HCT116 (cell line): ENCODE measurements at regions not wholly inside any gene's neighbourhood (a gene's known extent, or its start where the extent isn't known, plus 50 kb on each side); places are given as distances from the start of the nearest gene placed in this dataset.

Source experiments
- ATAC-seq: fragments of 200-7000 bp; cut with Tn5 transposase; 2 replicates; pipeline ENCODE4 v1.9.1; 2020; ENCODE audit warnings: mild to moderate bottlenecking, moderate library complexity
- BruUV-seq: library from RNA; stranded (reverse); fragments of 400-500 nt; replicated peaks from 2 replicates; lab custom pipeline; 2021; lab: Mats Ljungman, UMichigan
- CTCF ChIA-PET: fragments of 300-600 bp; sonication (Branson Sonifier 250); formaldehyde crosslinking; loops from one replicate; lab custom pipeline; 2021; ENCODE audit warnings: antibody characterized with exemption; lab: Charles Lee
- POLR2A ChIA-PET: fragments of 300-600, 350-600 bp; sonication (Branson Sonifier 250); formaldehyde crosslinking; loops from one replicate; lab custom pipeline; 2021; ENCODE audit warnings: antibody characterized with exemption; lab: Charles Lee
- RAD21 ChIA-PET, 2 experiments: fragments of 300-600 bp; sonication (Branson Sonifier 250); formaldehyde crosslinking; loops; one replicate each; lab custom pipeline; 2023; ENCODE audit warnings: low total read pairs in 2 of 2; ENCODE audit not compliant: uncharacterized antibody in 2 of 2, unreplicated experiment in 2 of 2, low non-redundant PET in 1 of 2; lab: Charles Lee
- DNase-seq: peaks from one replicate; pipeline ENCODE4 v3.0.0-alpha.2; 2010; ENCODE audit warnings: low read depth, low spot score
- H2AFZ ChIP-seq: fragments of 200-600 bp; shearing (Covaris generic), sonication (generic); 2 replicates; pipeline ENCODE4 v1.6.1; 2017; ENCODE audit warnings: low read depth, mixed run types, mixed read lengths, antibody characterized with exemption, low read length; ENCODE audit not compliant: poor library complexity, severe bottlenecking
- H3K27ac ChIP-seq: 2 replicates; pipeline ENCODE4 v1.5.1; 2012; ENCODE audit warnings: low read depth, low read length
- H3K27me3 ChIP-seq: fragments of 200-600 bp; sonication (generic); 2 replicates; pipeline ENCODE4 v1.6.1; 2016; ENCODE audit warnings: mixed run types, low read length, mixed read lengths; ENCODE audit not compliant: insufficient read depth
- H3K36me3 ChIP-seq, 2 experiments: fragments of 200-500 bp in 1 of 2; fragments of 200-600 bp in 1 of 2; sonication (Bioruptor generic) in 1 of 2; sonication (generic) in 1 of 2; 2 replicates each; pipeline versions ENCODE4 v1.5.1 to v1.6.1; 2014 to 2016; ENCODE audit warnings: low read length in 2 of 2, inconsistent platforms in 1 of 2, mixed read lengths in 1 of 2, mixed run types in 1 of 2; ENCODE audit not compliant: insufficient read depth in 2 of 2, control insufficient read depth in 1 of 2
- H3K4me1 ChIP-seq, 2 experiments: fragments of 200-600 bp in 1 of 2; sonication (generic) in 1 of 2; 2 replicates each; pipeline versions ENCODE4 v1.5.1 to v1.6.1; 2012 to 2017; ENCODE audit warnings: low read length in 2 of 2, inconsistent platforms in 1 of 2, mild to moderate bottlenecking in 1 of 2, mixed read lengths in 1 of 2, mixed run types in 1 of 2, moderate library complexity in 1 of 2; ENCODE audit not compliant: insufficient read depth in 2 of 2, control insufficient read depth in 1 of 2
- H3K4me2 ChIP-seq: fragments of 200-600 bp; sonication (generic); 2 replicates; pipeline ENCODE4 v1.6.1; 2017; ENCODE audit warnings: mixed run types, low read length, mixed read lengths
- H3K4me3 ChIP-seq, 2 experiments: fragments of 200-600 bp in 1 of 2; sonication (generic) in 1 of 2; replicated peaks in 1 of 2; 2 replicates each; pipeline ENCODE4 v1.5.1; 2011 to 2016; ENCODE audit warnings: low read length in 2 of 2, control low read depth in 1 of 2, low read depth in 1 of 2, mild to moderate bottlenecking in 1 of 2, mixed read lengths in 1 of 2, mixed run types in 1 of 2
- H3K79me2 ChIP-seq: fragments of 200-600 bp; sonication (generic); 2 replicates; pipeline ENCODE4 v1.6.1; 2017; ENCODE audit warnings: mild to moderate bottlenecking, mixed run types, low read length, moderate library complexity, mixed read lengths; ENCODE audit not compliant: insufficient read depth
- H3K9ac ChIP-seq: fragments of 200-600 bp; sonication (generic); 2 replicates; pipeline ENCODE4 v1.6.1; 2016; ENCODE audit warnings: low read length, mixed read lengths
- H3K9me2 ChIP-seq: fragments of 200-600 bp; sonication (generic), shearing (Covaris generic); 2 replicates; pipeline ENCODE4 v1.6.1; 2017; ENCODE audit warnings: mixed run types, mild to moderate bottlenecking, moderate library complexity; ENCODE audit not compliant: insufficient read depth
- H3K9me3 ChIP-seq, 2 experiments: fragments of 200-500 bp in 1 of 2; fragments of 200-600 bp in 1 of 2; sonication (Bioruptor generic) in 1 of 2; sonication (generic) in 1 of 2; 2 replicates each; pipeline ENCODE4 v1.6.1; 2014 to 2017; ENCODE audit warnings: low read length in 2 of 2, mixed read lengths in 2 of 2, inconsistent platforms in 1 of 2, low read depth in 1 of 2, mild to moderate bottlenecking in 1 of 2, mixed run types in 1 of 2, moderate library complexity in 1 of 2; ENCODE audit not compliant: control insufficient read depth in 1 of 2, insufficient read depth in 1 of 2
- H4K20me1 ChIP-seq: fragments of 200-600 bp; sonication (generic), shearing (Covaris generic); 2 replicates; pipeline ENCODE4 v1.6.1; 2017; ENCODE audit warnings: mixed run types, mild to moderate bottlenecking, moderate library complexity; ENCODE audit not compliant: insufficient read depth
- CEBPB ChIP-seq: IDR thresholded peaks from 2 replicates; pipeline ENCODE4 v1.6.1; 2012; ENCODE audit warnings: low read depth
- EGR1 ChIP-seq: IDR thresholded peaks from 2 replicates; pipeline ENCODE4 v1.6.1; 2012; ENCODE audit warnings: low read depth
- EZH2 ChIP-seq: fragments of 200-600 bp; sonication (generic); IDR thresholded peaks from 2 replicates; pipeline ENCODE4 v1.6.1; 2017; ENCODE audit warnings: antibody characterized with exemption, mixed run types
- FOSL1 ChIP-seq: IDR thresholded peaks from 2 replicates; pipeline ENCODE4 v1.6.1; 2012; ENCODE audit warnings: low read depth
- JUND ChIP-seq: IDR thresholded peaks from 2 replicates; pipeline ENCODE4 v1.6.1; 2012
- POLR2A ChIP-seq: IDR thresholded peaks from 2 replicates; pipeline ENCODE4 v1.7.0; 2011; ENCODE audit warnings: borderline replicate concordance; ENCODE audit not compliant: insufficient read depth, insufficient read length; ENCODE audit errors: extremely low read depth
- POLR2AphosphoS5 ChIP-seq: IDR thresholded peaks from 2 replicates; pipeline ENCODE4 v1.6.1; 2011; ENCODE audit warnings: mild to moderate bottlenecking, low read depth, low read length, moderate library complexity
- SIN3A ChIP-seq: IDR thresholded peaks from 2 replicates; pipeline ENCODE4 v1.6.1; 2012; ENCODE audit warnings: low read depth
- SP1 ChIP-seq: IDR thresholded peaks from 2 replicates; pipeline ENCODE4 v1.6.1; 2012; ENCODE audit warnings: low read depth
- YY1 ChIP-seq: IDR thresholded peaks from 2 replicates; pipeline ENCODE4 v1.6.1; 2011; ENCODE audit warnings: low read length, low read depth, moderate library complexity, mild to moderate bottlenecking; ENCODE audit not compliant: insufficient replicate concordance; ENCODE audit errors: extremely low read depth
- ZFX ChIP-seq: fragments of 450-650 bp; IDR thresholded peaks from 2 replicates; pipeline ENCODE4 v1.6.1; 2017
- intact Hi-C: fragments of 100-400 bp; cut with micrococcal nuclease; formaldehyde crosslinking; loops from 2 replicates; pipeline ENCODE4 v1.10.0; 2022
- TF ChIP-seq, protein P1 (sequence below), 3 experiments: fragments of 200-600 bp in 1 of 3; sonication (generic) in 1 of 3; IDR thresholded peaks in 2 of 3; conservative IDR thresholded peaks in 1 of 3; 2 replicates each; pipeline ENCODE4 v1.5.1; 2012 to 2017; ENCODE audit warnings: low read depth in 2 of 3, low read length in 2 of 3, antibody characterized with exemption in 1 of 3, borderline replicate concordance in 1 of 3, control low read depth in 1 of 3, mild to moderate bottlenecking in 1 of 3, mixed read lengths in 1 of 3, mixed run types in 1 of 3, moderate library complexity in 1 of 3; ENCODE audit not compliant: insufficient read depth in 1 of 3
- TF ChIP-seq, protein P2 (sequence below): IDR thresholded peaks from 2 replicates; pipeline ENCODE4 v1.6.1; 2012; ENCODE audit warnings: low read depth
- TF ChIP-seq, protein P3 (sequence below): IDR thresholded peaks from 2 replicates; pipeline ENCODE4 v1.6.1; 2012
- TF ChIP-seq, protein P4 (sequence below): IDR thresholded peaks from 2 replicates; pipeline ENCODE4 v1.6.1; 2012

DNA sequence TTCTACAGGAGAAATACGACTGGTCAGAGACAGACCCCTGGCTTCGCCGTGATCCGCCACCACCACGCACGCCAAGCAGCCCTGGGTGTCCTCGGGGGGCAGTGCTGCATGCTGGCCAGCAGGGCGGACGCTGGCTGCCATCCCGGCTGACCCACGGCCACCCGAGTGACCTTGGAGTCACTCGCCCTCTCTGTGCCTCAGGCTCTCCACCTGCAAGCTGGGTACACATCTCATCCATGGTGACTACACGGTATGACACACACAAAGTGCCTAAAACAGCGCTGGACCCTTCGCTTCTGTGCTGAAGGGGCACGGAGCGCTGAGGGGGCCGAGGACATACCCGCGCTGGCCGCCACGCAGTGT is 62.0 kb upstream of the RNF32 start:
- H3K4me1 ChIP-seq = no peaks in the 10 kb centered on the region
- ATAC-seq = no peak
- H3K9me3 ChIP-seq = no peaks in the 10 kb centered on the region
- no peak overlapping the region for H3K27ac ChIP-seq
- intact Hi-C loops = no loop called here
- no peak for DNase-seq
- no peak overlapping the region for H3K4me2 ChIP-seq
- no peaks in the 10 kb centered on the region for H3K27me3 ChIP-seq
- POLR2A ChIA-PET = no interaction called here
- no TSS peak for BruUV-seq
- no peak for TF ChIP-seq FOSL1
- TF ChIP-seq, protein P1, sequence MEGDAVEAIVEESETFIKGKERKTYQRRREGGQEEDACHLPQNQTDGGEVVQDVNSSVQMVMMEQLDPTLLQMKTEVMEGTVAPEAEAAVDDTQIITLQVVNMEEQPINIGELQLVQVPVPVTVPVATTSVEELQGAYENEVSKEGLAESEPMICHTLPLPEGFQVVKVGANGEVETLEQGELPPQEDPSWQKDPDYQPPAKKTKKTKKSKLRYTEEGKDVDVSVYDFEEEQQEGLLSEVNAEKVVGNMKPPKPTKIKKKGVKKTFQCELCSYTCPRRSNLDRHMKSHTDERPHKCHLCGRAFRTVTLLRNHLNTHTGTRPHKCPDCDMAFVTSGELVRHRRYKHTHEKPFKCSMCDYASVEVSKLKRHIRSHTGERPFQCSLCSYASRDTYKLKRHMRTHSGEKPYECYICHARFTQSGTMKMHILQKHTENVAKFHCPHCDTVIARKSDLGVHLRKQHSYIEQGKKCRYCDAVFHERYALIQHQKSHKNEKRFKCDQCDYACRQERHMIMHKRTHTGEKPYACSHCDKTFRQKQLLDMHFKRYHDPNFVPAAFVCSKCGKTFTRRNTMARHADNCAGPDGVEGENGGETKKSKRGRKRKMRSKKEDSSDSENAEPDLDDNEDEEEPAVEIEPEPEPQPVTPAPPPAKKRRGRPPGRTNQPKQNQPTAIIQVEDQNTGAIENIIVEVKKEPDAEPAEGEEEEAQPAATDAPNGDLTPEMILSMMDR (IDR thresholded peaks at IDR 0.05 in 2 of 3, conservative IDR thresholded peaks at IDR 0.05 in 1 of 3; ENCODE audit: borderline replicate concordance in 1 of 3, insufficient read depth in 1 of 3, low read depth in 2 of 3, low read length in 2 of 3) = 0 out of 6 replicates have a peak, but pooled peaks of 1 of the 3 experiments have one; percentile 6
- H3K9ac ChIP-seq = no peak overlapping the region
- H4K20me1 ChIP-seq = no peaks in the 10 kb centered on the region
- RAD21 ChIA-PET = no interaction called here
- no peaks in the 10 kb centered on the region for H3K79me2 ChIP-seq
- no peak overlapping the region for H2AFZ ChIP-seq
- no peak overlapping the region for H3K4me3 ChIP-seq
- H3K36me3 ChIP-seq = no peaks in the 10 kb centered on the region
- no peaks in the 10 kb centered on the region for H3K9me2 ChIP-seq
- CTCF ChIA-PET = no interaction called here

GRCh38 chr7:156577645-156578577 is 62.7 kb upstream of the RNF32 start:
- Histone ChIP-seq H3K9me2 (no peaks in the 10 kb centered on the region), H3K4me1 (no peaks in the 10 kb centered on the region), H3K27ac (no peak overlapping the region), H3K9me3 (no peaks in the 10 kb centered on the region), H2AFZ (no peak overlapping the region), H3K4me3 (no peak overlapping the region), H3K27me3 (peaks cover 1% of the 10 kb centered on the region; the same call in 1 of the 2 replicates), H3K9ac (no peak overlapping the region), H3K79me2 (no peaks in the 10 kb centered on the region), H3K4me2 (no peak overlapping the region), H4K20me1 (no peaks in the 10 kb centered on the region), H3K36me3 (no peaks in the 10 kb centered on the region)
- no peak for DNase-seq
- intact Hi-C loops = no loop called here
- CTCF ChIA-PET = no interaction called here
- BruUV-seq = no TSS peak
- ATAC-seq = no peak
- POLR2A ChIA-PET = no interaction called here
- RAD21 ChIA-PET = no interaction called here
- TF ChIP-seq ZFX = no peak
- TF ChIP-seq, protein P2, sequence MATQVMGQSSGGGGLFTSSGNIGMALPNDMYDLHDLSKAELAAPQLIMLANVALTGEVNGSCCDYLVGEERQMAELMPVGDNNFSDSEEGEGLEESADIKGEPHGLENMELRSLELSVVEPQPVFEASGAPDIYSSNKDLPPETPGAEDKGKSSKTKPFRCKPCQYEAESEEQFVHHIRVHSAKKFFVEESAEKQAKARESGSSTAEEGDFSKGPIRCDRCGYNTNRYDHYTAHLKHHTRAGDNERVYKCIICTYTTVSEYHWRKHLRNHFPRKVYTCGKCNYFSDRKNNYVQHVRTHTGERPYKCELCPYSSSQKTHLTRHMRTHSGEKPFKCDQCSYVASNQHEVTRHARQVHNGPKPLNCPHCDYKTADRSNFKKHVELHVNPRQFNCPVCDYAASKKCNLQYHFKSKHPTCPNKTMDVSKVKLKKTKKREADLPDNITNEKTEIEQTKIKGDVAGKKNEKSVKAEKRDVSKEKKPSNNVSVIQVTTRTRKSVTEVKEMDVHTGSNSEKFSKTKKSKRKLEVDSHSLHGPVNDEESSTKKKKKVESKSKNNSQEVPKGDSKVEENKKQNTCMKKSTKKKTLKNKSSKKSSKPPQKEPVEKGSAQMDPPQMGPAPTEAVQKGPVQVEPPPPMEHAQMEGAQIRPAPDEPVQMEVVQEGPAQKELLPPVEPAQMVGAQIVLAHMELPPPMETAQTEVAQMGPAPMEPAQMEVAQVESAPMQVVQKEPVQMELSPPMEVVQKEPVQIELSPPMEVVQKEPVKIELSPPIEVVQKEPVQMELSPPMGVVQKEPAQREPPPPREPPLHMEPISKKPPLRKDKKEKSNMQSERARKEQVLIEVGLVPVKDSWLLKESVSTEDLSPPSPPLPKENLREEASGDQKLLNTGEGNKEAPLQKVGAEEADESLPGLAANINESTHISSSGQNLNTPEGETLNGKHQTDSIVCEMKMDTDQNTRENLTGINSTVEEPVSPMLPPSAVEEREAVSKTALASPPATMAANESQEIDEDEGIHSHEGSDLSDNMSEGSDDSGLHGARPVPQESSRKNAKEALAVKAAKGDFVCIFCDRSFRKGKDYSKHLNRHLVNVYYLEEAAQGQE = no peak
- TF ChIP-seq, protein P3, sequence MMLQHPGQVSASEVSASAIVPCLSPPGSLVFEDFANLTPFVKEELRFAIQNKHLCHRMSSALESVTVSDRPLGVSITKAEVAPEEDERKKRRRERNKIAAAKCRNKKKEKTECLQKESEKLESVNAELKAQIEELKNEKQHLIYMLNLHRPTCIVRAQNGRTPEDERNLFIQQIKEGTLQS = no peak
- TF ChIP-seq POLR2A = no peak
- no peak for TF ChIP-seq CEBPB
- no peak for TF ChIP-seq YY1
- TF ChIP-seq POLR2AphosphoS5 = no peak
- TF ChIP-seq, protein P4, sequence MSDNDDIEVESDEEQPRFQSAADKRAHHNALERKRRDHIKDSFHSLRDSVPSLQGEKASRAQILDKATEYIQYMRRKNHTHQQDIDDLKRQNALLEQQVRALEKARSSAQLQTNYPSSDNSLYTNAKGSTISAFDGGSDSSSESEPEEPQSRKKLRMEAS = no peak
- no peak for TF ChIP-seq EZH2
- TF ChIP-seq SP1 = no peak
- no peak for TF ChIP-seq JUND
- TF ChIP-seq SIN3A = no peak
- TF ChIP-seq EGR1 = no peak
